HEK293 (cell line): ENCODE measurements at regions not wholly inside any gene's neighbourhood (a gene's known extent, or its start where the extent isn't known, plus 50 kb on each side); places are given as distances from the start of the nearest gene placed in this dataset.

Source experiments
- CTCF ChIP-seq: fragments of 450-650 bp; formaldehyde crosslinking; IDR thresholded peaks from 2 replicates; pipeline ENCODE4 v1.5.1; 2016; ENCODE audit warnings: missing biosample characterization, missing genetic modification characterization
- GLI4 ChIP-seq: fragments of 450-650 bp; formaldehyde crosslinking; IDR thresholded peaks from 2 replicates; pipeline ENCODE4 v1.5.1; 2016; ENCODE audit warnings: missing biosample characterization, missing genetic modification characterization
- MEIS1 ChIP-seq: sonication (generic); formaldehyde crosslinking; IDR thresholded peaks from 2 replicates; pipeline ENCODE4 v1.8.1; 2022; ENCODE audit warnings: missing genetic modification reagents, mild to moderate bottlenecking, borderline replicate concordance
- PRDM10 ChIP-seq: fragments of 450-650 bp; formaldehyde crosslinking; IDR thresholded peaks from 2 replicates; pipeline ENCODE4 v1.5.1; 2016; ENCODE audit warnings: missing biosample characterization, missing genetic modification characterization
- SALL2 ChIP-seq: fragments of 450-650 bp; formaldehyde crosslinking; IDR thresholded peaks from 2 replicates; pipeline ENCODE4 v1.5.0; 2017; ENCODE audit warnings: missing biosample characterization, mild to moderate bottlenecking, missing genetic modification characterization, borderline replicate concordance
- ZNF133 ChIP-seq: fragments of 450-650 bp; formaldehyde crosslinking; IDR thresholded peaks from 2 replicates; pipeline ENCODE4 v1.5.1; 2016; ENCODE audit warnings: missing biosample characterization, missing genetic modification characterization
- ZNF302 ChIP-seq: fragments of 450-650 bp; formaldehyde crosslinking; IDR thresholded peaks from 2 replicates; pipeline ENCODE4 v1.5.1; 2016; ENCODE audit warnings: missing biosample characterization, missing genetic modification characterization, low read depth
- ZNF335 ChIP-seq: fragments of 450-650 bp; formaldehyde crosslinking; conservative IDR thresholded peaks from 2 replicates; pipeline ENCODE4 v1.5.1; 2016; ENCODE audit warnings: missing biosample characterization, missing genetic modification characterization
- ZNF37A ChIP-seq: fragments of 450-650 bp; IDR thresholded peaks from 2 replicates; pipeline ENCODE4 v1.5.1; 2018; ENCODE audit warnings: missing biosample characterization, missing genetic modification characterization
- ZNF610 ChIP-seq: fragments of 450-650 bp; formaldehyde crosslinking; IDR thresholded peaks from 2 replicates; pipeline ENCODE4 v1.5.1; 2016; ENCODE audit warnings: missing biosample characterization, missing genetic modification characterization, borderline replicate concordance
- ZNF677 ChIP-seq: fragments of 450-650 bp; IDR thresholded peaks from 2 replicates; pipeline ENCODE4 v1.5.0; 2018; ENCODE audit warnings: missing biosample characterization, mild to moderate bottlenecking, missing genetic modification characterization, moderate library complexity

- no peak for TF ChIP-seq MEIS1
- TF ChIP-seq CTCF (tag by site-specific recombination): no peak
- no peak for TF ChIP-seq ZNF335
- TF ChIP-seq ZNF133 (tag by site-specific recombination): no peak
- no peak for TF ChIP-seq ZNF302 (tag by site-specific recombination)
- TF ChIP-seq SALL2 (tag by site-specific recombination): no peak
- no peak for TF ChIP-seq ZNF677 (tag by site-specific recombination)
- no peak for TF ChIP-seq PRDM10
- TF ChIP-seq ZNF610 (tag by site-specific recombination): no peak
- no peak for TF ChIP-seq ZNF37A (tag by site-specific recombination)
- TF ChIP-seq GLI4 (tag by site-specific recombination): no peak
Measured at GRCh38 chr21:16842696-16843035, 670.2 kb upstream of the CXADR start.
